22Rv1 (cell line): ENCODE measurements at regions not wholly inside any gene's neighbourhood (a gene's known extent, or its start where the extent isn't known, plus 50 kb on each side); places are given as distances from the start of the nearest gene placed in this dataset.

Source experiments
- H3K27ac ChIP-seq: fragments of 450-650 bp; 2 replicates; pipeline ENCODE4 v1.5.1; 2017
- CTCF ChIP-seq: fragments of 450-650 bp; IDR thresholded peaks from 2 replicates; pipeline ENCODE4 v1.5.1; 2017; ENCODE audit warnings: mild to moderate bottlenecking
- ZFX ChIP-seq: fragments of 450-650 bp; IDR thresholded peaks from 2 replicates; pipeline ENCODE4 v1.6.1; 2017; ENCODE audit warnings: antibody characterized with exemption, borderline replicate concordance

GRCh38 chr1:212192261-212192998, 92.8 kb upstream of the PPP2R5A start:
- no peak overlapping the region for H3K27ac ChIP-seq
- TF ChIP-seq ZFX (no peak), CTCF (no peak)

GRCh38 chr1:212196355-212196754, 88.9 kb upstream of the PPP2R5A start:
- no peak for TF ChIP-seq ZFX
- no peak for TF ChIP-seq CTCF

GRCh38 chr1:212201461-212201860, 83.7 kb upstream of the PPP2R5A start:
- TF ChIP-seq ZFX: no peak
- TF ChIP-seq CTCF: no peak
- H3K27ac ChIP-seq: no peak overlapping the region

More at GRCh38 chr1:212196355-212196754, 88.9 kb upstream of the PPP2R5A start:
- H3K27ac ChIP-seq: no peak overlapping the region

GRCh38 chr1:212203630-212204029, 81.6 kb upstream of the PPP2R5A start:
- no peak overlapping the region for H3K27ac ChIP-seq
- no peak for TF ChIP-seq ZFX
- no peak for TF ChIP-seq CTCF

- TF ChIP-seq ZFX (no peak), CTCF (no peak)
- H3K27ac ChIP-seq: no peak overlapping the region
These were observed 80.2 kb upstream of the PPP2R5A start for GRCh38 chr1:212205006-212205405.

GRCh38 chr1:212205843-212206242, 79.4 kb upstream of the PPP2R5A start:
- H3K27ac ChIP-seq: no peak overlapping the region
- TF ChIP-seq ZFX (no peak), CTCF (no peak)

GRCh38 chr1:212207118-212207517, 78.1 kb upstream of the PPP2R5A start:
- H3K27ac ChIP-seq: no peak overlapping the region
- TF ChIP-seq CTCF (no peak), ZFX (no peak)
